Thyroid gland (tissue), 4 donors: ENCODE measurements at regions not wholly inside any gene's neighbourhood (a gene's known extent, or its start where the extent isn't known, plus 50 kb on each side); places are given as distances from the start of the nearest gene placed in this dataset.

Experiments
- CTCF ChIP-seq, 6 experiments: fragments of 200-600 bp in 3 of 6; fragments of 450-650 bp in 3 of 6; sonication (generic) in 3 of 6; IDR thresholded peaks; one replicate each; pipeline ENCODE4 v1.5.1; 2016 to 2019; ENCODE audit warnings: antibody characterized with exemption in 6 of 6, mild to moderate bottlenecking in 2 of 6, inconsistent platforms in 1 of 6, moderate library complexity in 1 of 6
- POLR2A ChIP-seq, 2 donors: fragments of 450-650 bp; IDR thresholded peaks; one replicate each; pipeline ENCODE4 v1.6.1; 2017; ENCODE audit warnings: antibody characterized with exemption in 2 of 2, mild to moderate bottlenecking in 2 of 2, moderate library complexity in 1 of 2

GRCh38 chr10:36066102-36066501, 424.0 kb upstream of the FZD8 start:
- no peak for TF ChIP-seq POLR2A (IDR thresholded peaks at IDR 0.05)
- TF ChIP-seq CTCF (IDR thresholded peaks at IDR 0.05): no peak
